A673 (cell line): ENCODE measurements at regions not wholly inside any gene's neighbourhood (a gene's known extent, or its start where the extent isn't known, plus 50 kb on each side); places are given as distances from the start of the nearest gene placed in this dataset.
A peak's percentile ranks its signal among the peaks of the same experiment; 100 is the strongest.

Experiments
- BruUV-seq: library from RNA; stranded (reverse); fragments of 400-500 nt; replicated peaks from 2 replicates; lab custom pipeline; 2021; lab: Mats Ljungman, UMichigan
- CTCF ChIA-PET: fragments of 300-600 bp; sonication (Branson Sonifier 250); formaldehyde crosslinking; loops from one replicate; lab custom pipeline; 2022; ENCODE audit warnings: antibody characterized with exemption; lab: Charles Lee
- POLR2A ChIA-PET: fragments of 300-600 bp; sonication (Branson Sonifier 250); formaldehyde crosslinking; loops from one replicate; lab custom pipeline; 2022; ENCODE audit warnings: antibody characterized with exemption; ENCODE audit not compliant: low non-redundant PET; lab: Charles Lee
- DNase-seq: peaks from one replicate; pipeline ENCODE4 v3.0.0-alpha.2; 2015; ENCODE audit warnings: low spot score
- H3K27ac ChIP-seq: fragments of 200-600 bp; sonication (generic); 2 replicates; pipeline ENCODE4 v1.5.1; 2016; ENCODE audit warnings: mixed run types, low read depth, mild to moderate bottlenecking, mixed read lengths, antibody characterized with exemption, low read length; ENCODE audit not compliant: poor library complexity, severe bottlenecking
- H3K27me3 ChIP-seq: fragments of 200-600 bp; sonication (generic); replicated peaks from 2 replicates; pipeline ENCODE4 v1.6.1; 2017; ENCODE audit warnings: mixed run types, low read depth, mild to moderate bottlenecking, mixed read lengths, antibody characterized with exemption, low read length; ENCODE audit not compliant: insufficient read depth, poor library complexity
- H3K36me3 ChIP-seq: fragments of 200-600 bp; sonication (generic); 2 replicates; pipeline ENCODE4 v1.6.1; 2016; ENCODE audit warnings: mixed run types, mild to moderate bottlenecking, mixed read lengths, antibody characterized with exemption, low read length; ENCODE audit not compliant: insufficient read depth, poor library complexity, severe bottlenecking
- H3K4me1 ChIP-seq: fragments of 200-600 bp; sonication (generic); 2 replicates; pipeline ENCODE4 v1.6.1; 2017; ENCODE audit warnings: mixed run types, mild to moderate bottlenecking, mixed read lengths, antibody characterized with exemption, low read length; ENCODE audit not compliant: insufficient read depth, poor library complexity, severe bottlenecking
- H3K4me3 ChIP-seq: fragments of 200-600 bp; sonication (generic); 2 replicates; pipeline ENCODE4 v1.5.1; 2016; ENCODE audit warnings: low read depth, mixed run types, mild to moderate bottlenecking, mixed read lengths, low read length; ENCODE audit not compliant: poor library complexity, severe bottlenecking
- H3K9me3 ChIP-seq: fragments of 200-600 bp; sonication (generic); 2 replicates; pipeline ENCODE4 v1.6.1; 2016; ENCODE audit warnings: mixed run types, low read depth, mild to moderate bottlenecking, mixed read lengths, antibody characterized with exemption, low read length; ENCODE audit not compliant: poor library complexity, severe bottlenecking
- CTCF ChIP-seq: fragments of 300-800, 200-600 bp; sonication (generic); conservative IDR thresholded peaks from 2 replicates; pipeline ENCODE4 v1.5.1; 2017; ENCODE audit warnings: low read depth, mild to moderate bottlenecking, antibody characterized with exemption, low read length, moderate library complexity, mixed read lengths
- EZH2 ChIP-seq: fragments of 200-600 bp; sonication (generic); IDR thresholded peaks from 2 replicates; pipeline ENCODE4 v1.6.1; 2017; ENCODE audit warnings: borderline replicate concordance, low read depth, mild to moderate bottlenecking, mixed read lengths, antibody characterized with exemption, low read length; ENCODE audit not compliant: poor library complexity, severe bottlenecking
- intact Hi-C: fragments of 100-400 bp; cut with micrococcal nuclease; formaldehyde crosslinking; loops from one replicate; pipeline ENCODE4 v1.10.0; 2022; ENCODE audit not compliant: unreplicated experiment

GRCh38 chr21:22791986-22792560 lies 1793.9 kb downstream of the NCAM2 start:
- POLR2A ChIA-PET: no interaction called here
- BruUV-seq: no TSS peak
- Histone ChIP-seq H3K4me1 (peaks cover 12% of the 10 kb centered on the region), H3K36me3 (no peaks in the 10 kb centered on the region), H3K9me3 (peaks cover 8% of the 10 kb centered on the region), H3K27ac (no peak overlapping the region), H3K4me3 (no peak overlapping the region), H3K27me3 (no peaks in the 10 kb centered on the region)
- CTCF ChIA-PET: no interaction called here
- peak; percentile 88 for DNase-seq
- TF ChIP-seq CTCF (peak; percentile 79), EZH2 (no peak)
- intact Hi-C loops: loop anchor here (1.0 to 10.0 kb wide), 7 partner anchors 217 to 1789 kb away; no protein-coding TSS in a partner anchor

GRCh38 chr21:22795091-22795490 lies 1796.9 kb downstream of the NCAM2 start:
- CTCF ChIA-PET: no interaction called here
- intact Hi-C loops: loop anchor here (10.0 kb wide), 1 partner anchor 1170 kb away; no protein-coding TSS in a partner anchor
- no peak for TF ChIP-seq CTCF
- TF ChIP-seq EZH2: no peak
- BruUV-seq: no TSS peak
- DNase-seq: no peak
- Histone ChIP-seq H3K27me3 (no peaks in the 10 kb centered on the region), H3K4me3 (no peak overlapping the region), H3K36me3 (no peaks in the 10 kb centered on the region), H3K27ac (no peak overlapping the region), H3K4me1 (peaks cover 12% of the 10 kb centered on the region), H3K9me3 (peaks cover 5% of the 10 kb centered on the region)
- POLR2A ChIA-PET: no interaction called here

- no peaks in the 10 kb centered on the region for H3K27me3 ChIP-seq
- ChIA-PET CTCF (no interaction called here), POLR2A (no interaction called here)
- no peak overlapping the region for H3K27ac ChIP-seq
- no peaks in the 10 kb centered on the region for H3K36me3 ChIP-seq
- no peak for DNase-seq
- peaks cover 12% of the 10 kb centered on the region for H3K4me1 ChIP-seq
- peaks cover 5% of the 10 kb centered on the region for H3K9me3 ChIP-seq
- intact Hi-C loops: loop anchor here (10.0 kb wide), 1 partner anchor 1169 kb away; no protein-coding TSS in a partner anchor
- no TSS peak for BruUV-seq
- no peak overlapping the region for H3K4me3 ChIP-seq
- TF ChIP-seq EZH2 (no peak), CTCF (no peak)
Observed at GRCh38 chr21:22795644-22796043, 1797.4 kb downstream of the NCAM2 start.
